GM21423 (cell line): ENCODE measurements at regions not wholly inside any gene's neighbourhood (a gene's known extent, or its start where the extent isn't known, plus 50 kb on each side); places are given as distances from the start of the nearest gene placed in this dataset.
A peak's percentile ranks its signal among the peaks of the same experiment; 100 is the strongest.

ENCODE experiments used
- ATAC-seq: cut with Tn5 transposase; IDR thresholded peaks from one replicate; pipeline ENCODE4 v1.9.1; 2021; ENCODE audit warnings: mild to moderate bottlenecking, moderate library complexity; ENCODE audit not compliant: unreplicated experiment

- ATAC-seq: no peak
Observed at GRCh38 chr18:42258301-42258965, 303.4 kb downstream of the PIK3C3 start.

GRCh38 chr18:42261731-42262130, 306.7 kb downstream of the PIK3C3 start:
- no peak for ATAC-seq

GRCh38 chr18:42264497-42264896, 309.5 kb downstream of the PIK3C3 start:
- ATAC-seq: no peak

- no peak for ATAC-seq
Observed at GRCh38 chr18:42268186-42268725, 313.2 kb downstream of the PIK3C3 start.

GRCh38 chr18:42268798-42269197, 313.8 kb downstream of the PIK3C3 start:
- ATAC-seq: no peak

GRCh38 chr18:42271647-42272414, 316.8 kb downstream of the PIK3C3 start:
- no peak for ATAC-seq

GRCh38 chr18:42274488-42275137, 319.6 kb downstream of the PIK3C3 start:
- ATAC-seq: no peak

- no peak for ATAC-seq
Observed at GRCh38 chr18:42275138-42275535, 320.1 kb downstream of the PIK3C3 start.

GRCh38 chr18:42275949-42276730, 321.1 kb downstream of the PIK3C3 start:
- no peak for ATAC-seq

- ATAC-seq: no peak
Observed at GRCh38 chr18:42281124-42281523, 326.1 kb downstream of the PIK3C3 start.

GRCh38 chr18:42281851-42282250, 326.8 kb downstream of the PIK3C3 start:
- ATAC-seq: no peak

GRCh38 chr18:42287047-42287446, 332.0 kb downstream of the PIK3C3 start:
- peak; percentile 48 for ATAC-seq

GRCh38 chr18:42288129-42288528, 333.1 kb downstream of the PIK3C3 start:
- ATAC-seq: no peak

GRCh38 chr18:42289526-42289925, 334.5 kb downstream of the PIK3C3 start:
- ATAC-seq: no peak

- no peak for ATAC-seq
Observed at GRCh38 chr18:42290318-42291307, 335.6 kb downstream of the PIK3C3 start.

GRCh38 chr18:42292654-42293053, 337.6 kb downstream of the PIK3C3 start:
- ATAC-seq: no peak

GRCh38 chr18:42296192-42296591, 341.2 kb downstream of the PIK3C3 start:
- no peak for ATAC-seq

GRCh38 chr18:42296723-42297122, 341.7 kb downstream of the PIK3C3 start:
- ATAC-seq: no peak

GRCh38 chr18:42298759-42299675, 344.0 kb downstream of the PIK3C3 start:
- ATAC-seq: peak; percentile 86
